GM18526 (cell line): ENCODE measurements at regions not wholly inside any gene's neighbourhood (a gene's known extent, or its start where the extent isn't known, plus 50 kb on each side); places are given as distances from the start of the nearest gene placed in this dataset.

Experiments used
- POLR2A ChIP-seq: IDR thresholded peaks from 3 replicates; pipeline ENCODE4 v1.6.1; 2011; ENCODE audit not compliant: insufficient read length; ENCODE audit errors: extremely low read depth

DNA sequence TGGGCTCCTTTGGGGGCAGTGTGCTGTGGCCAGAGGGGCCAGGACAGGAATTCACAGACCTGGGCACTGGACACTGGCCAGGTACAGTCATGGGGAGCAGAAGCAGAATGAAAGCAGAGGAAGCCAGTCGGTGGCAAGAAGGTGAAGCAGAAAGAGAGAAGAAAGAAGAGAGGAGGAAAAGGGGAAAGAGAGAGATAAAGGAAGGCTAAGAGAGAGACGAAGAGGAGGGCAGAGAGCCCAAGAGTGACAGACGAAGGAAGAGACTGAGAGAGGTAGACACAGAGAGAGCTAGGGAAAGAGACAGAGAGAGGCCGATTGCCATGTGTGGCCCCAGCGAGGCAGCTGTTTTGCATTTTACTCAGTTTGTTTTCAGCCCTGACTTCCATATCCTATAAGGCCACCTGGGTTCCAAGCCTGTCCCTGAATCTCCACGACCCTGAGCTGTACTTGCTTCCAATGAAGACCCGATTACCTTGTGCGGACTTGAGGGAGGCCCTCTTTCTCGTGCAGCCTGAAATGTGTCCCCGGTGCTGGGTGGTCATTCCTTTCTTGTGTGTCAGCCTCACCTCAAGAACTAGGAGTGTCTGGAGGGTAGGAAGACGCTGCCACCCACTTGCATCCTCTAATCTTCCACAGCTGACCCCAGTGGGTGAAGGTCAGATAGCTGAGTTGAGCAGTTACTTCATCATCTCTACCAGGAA lies 73.9 kb downstream of the LSM3 start:
- no peak for TF ChIP-seq POLR2A

DNA sequence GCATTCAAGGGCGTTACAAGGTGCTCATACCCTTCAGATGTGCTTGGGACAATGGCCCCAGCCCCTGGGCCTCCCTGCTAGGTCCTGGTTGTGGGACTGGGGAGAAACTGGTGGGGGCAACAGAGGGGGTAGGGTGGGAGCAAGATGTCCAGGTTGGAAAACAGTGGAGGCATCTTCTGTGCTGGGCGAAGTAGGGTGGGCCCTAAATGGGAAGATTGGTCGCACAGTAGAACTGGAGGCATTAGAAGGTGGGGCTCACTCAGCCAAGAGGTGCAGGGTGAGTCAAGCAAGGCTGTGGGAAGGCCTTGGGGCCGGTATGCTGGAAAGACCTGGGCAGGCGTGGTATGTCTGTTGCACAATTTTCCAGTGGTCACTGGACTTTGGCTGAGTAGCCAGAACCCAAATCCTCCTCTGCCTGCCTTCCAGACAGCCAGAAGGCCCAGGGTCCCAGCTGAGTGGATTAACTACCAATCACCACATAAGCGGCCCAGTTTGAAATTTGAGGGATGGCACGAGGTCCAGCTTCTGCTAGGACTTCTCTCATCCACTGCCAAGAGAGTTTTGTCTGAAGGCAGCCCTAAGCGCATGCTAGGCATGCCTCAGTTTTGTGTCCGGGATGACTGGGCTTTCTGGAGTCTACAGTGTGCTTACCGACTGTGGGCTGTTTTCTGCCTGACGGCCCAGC lies 74.5 kb downstream of the LSM3 start:
- no peak for TF ChIP-seq POLR2A

DNA sequence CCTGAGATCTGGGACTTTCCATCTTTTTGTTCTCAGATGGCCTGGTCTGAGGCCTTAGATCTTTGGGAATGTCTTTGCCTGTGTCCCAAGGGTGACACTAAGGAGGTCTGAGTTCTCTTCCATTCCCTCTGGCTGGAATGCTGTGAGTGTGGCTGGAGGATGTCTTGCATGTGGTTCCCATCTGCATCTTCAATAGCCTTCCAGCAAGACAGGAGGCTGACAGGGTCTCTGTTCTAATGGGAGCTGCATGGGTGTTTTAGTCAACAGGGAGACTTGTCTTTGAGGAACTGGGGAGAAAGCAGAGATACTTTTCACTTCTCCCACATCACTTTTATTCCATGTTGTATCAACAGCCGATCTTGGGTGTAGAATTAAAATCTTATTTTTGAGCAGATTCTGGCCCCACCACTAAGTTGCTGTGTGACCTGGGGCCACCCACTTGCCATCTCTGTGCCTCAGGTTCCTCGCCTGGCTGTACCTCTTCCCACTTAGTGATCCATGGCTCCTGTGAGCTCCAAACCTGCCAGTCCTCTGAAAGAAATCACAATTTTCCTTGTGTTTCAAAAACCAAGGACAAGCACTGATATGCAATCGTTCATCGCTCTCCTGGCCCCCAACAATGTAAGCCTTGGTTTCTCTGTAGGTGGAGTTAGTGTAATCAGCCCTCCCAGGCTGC lies 75.2 kb downstream of the LSM3 start:
- TF ChIP-seq POLR2A = no peak

DNA sequence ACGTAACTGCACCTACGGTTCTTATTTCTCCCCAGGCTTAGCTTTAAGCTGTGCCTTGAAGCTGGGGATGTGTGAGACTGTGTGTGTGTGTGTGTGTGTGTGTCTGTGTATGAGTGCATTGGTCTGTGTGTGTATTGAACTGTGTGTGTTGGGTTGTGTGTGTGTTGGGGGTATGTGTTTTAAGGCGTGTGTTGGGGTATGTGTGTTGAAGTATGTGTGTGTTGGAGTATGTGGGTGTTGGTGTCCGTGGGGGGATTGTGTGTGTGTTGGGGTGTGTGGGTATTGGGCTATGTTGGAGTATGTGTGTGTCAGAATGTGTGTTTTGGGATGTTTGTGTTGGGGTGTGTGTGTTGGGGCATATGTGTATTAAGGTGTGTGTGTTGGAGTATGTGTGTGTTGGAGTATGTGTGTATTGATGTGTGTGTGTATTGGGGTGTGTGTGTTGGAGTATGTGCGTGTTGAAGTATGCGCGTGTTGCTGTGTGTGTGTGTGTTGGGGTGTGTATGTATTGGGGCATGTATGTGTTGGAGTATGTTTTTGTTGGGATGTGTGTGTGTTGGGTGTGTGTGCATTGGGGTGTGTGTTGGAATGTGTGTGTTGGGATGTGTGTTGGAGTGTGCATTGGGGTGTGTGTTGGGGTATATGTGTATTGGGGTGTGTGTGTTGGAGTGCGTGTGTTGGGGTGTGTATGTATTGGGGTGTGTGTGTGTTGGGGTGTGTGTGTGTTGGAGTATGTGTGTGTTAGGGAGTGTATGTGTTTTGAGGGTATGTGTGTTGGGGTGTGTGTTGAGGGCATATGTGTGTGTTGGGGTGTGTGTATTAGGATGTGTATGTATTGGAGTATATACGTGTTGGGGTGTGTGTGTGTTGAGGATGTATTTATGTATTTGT lies 76.4 kb downstream of the LSM3 start:
- TF ChIP-seq POLR2A = no peak

DNA sequence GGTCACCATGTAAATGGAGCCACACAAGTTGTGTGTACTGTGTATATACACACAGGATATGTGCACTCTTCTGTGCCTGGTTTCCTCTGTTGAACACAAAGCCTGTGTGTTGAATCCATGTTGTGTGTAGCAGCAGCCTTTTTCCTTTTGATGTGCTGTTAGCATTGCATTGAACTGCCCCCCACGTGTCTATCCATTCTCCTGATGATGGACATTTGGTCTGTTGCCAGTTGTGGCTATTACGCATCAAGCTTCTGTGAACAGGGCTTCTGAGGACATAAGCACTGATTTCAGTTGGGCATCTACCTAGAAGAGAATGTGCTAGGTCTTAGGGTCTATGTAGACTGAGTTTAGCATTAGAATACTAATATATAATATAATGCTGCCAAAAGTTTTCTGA lies 77.4 kb downstream of the LSM3 start:
- no peak for TF ChIP-seq POLR2A

DNA sequence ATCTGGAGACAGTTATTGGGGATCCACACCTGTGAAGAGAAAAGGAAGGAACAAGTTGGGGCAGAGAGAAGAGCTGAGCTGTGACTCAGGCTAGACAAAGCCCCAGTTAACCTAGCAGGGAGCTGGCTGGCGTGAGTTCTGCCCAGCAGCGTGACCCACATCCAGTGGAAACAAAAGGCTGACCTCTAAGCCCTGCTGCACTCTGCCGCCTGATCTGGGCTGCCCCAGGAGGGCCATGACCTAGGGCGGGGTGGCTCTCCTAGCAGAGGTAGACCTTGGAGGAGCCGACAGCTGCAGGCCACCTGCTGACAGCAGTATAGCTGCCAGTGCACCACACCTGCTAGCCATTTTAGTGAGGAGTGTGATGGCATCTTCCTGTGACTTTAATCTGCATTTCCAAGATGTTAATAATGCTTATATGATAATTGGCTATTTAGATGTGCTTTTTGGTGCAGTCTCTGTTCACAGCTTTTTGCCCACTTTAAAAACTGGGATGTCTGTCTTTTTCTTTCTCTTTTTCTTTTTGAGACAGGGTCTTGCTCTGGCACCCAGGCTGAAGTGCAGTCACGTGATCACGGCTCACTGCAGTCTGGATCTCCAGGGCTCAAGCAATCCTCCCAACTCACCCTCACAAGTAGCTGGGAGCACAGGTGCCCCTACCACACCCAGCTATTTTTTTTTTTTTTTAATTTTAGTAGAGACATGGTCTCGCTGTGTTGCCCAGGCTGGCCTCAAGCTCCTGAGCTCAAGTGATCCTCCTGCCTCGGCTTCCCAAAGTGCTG lies 78.1 kb downstream of the LSM3 start:
- no peak for TF ChIP-seq POLR2A

DNA sequence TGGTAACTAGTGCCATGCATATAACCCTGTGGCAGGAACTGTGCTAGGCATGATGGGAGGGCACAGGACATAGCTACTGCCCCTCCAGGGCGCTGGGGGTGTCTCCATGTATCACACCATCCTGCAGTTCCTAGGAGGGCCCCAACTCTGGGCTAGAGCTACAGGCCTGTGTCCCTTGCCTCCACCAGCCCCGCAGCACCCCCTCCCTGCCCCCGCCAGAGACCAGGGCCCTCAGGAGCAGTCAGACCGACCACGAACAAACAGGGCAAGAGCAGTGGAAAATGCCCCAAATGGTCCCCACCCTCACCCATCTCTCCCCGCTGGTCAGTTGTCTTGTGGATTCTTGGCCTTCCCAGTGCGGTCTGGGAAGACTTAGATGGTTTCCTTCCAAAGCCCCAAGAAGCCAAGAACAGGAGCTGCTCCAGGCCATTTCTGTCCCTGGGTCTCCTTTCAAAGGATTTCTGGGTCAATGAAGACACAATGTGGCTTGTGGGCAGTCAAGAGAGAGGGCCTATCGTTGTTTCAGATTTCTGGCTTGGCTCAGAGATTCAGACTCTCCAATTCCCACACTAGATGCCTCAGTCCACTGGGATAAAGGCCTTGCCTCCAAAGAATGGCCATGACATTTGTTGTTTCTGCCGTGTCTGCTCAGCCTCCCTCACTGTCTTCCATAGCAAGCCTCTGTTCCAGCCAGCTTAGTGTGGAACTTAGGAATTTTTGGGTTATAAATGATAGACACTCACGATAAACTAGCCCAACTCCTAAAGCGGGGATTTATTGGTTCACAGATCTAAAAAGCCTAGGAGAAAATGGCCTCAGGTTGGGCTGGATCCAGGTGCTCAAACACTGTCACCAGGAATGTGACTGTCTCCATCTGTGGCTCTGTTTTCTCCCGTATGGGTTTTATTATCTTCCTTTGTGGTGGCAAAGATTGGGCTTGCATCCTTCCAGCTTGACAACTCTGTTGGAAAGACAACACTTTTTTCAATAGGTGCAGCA lies 80.6 kb downstream of the LSM3 start:
- no peak for TF ChIP-seq POLR2A

DNA sequence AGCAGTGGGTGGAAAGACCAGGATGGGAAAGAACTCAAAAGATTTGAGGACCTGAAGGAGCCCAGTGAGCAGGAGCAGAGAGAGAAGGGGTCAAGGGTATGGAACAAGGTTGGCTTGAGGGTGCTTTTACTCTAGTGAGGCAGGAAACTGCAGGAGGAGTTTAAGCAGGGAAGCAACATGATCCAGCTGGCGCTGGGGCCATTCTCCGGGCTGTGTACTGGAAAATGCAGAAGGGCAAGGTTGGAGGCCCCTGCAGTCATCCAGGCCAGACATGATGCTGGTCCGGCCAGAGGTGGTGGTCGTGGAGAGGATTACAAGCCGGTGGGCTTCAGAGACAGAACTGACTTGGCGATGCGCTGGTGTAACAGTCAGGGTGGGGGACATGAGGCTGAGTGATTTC lies 81.8 kb downstream of the LSM3 start:
- no peak for TF ChIP-seq POLR2A

DNA sequence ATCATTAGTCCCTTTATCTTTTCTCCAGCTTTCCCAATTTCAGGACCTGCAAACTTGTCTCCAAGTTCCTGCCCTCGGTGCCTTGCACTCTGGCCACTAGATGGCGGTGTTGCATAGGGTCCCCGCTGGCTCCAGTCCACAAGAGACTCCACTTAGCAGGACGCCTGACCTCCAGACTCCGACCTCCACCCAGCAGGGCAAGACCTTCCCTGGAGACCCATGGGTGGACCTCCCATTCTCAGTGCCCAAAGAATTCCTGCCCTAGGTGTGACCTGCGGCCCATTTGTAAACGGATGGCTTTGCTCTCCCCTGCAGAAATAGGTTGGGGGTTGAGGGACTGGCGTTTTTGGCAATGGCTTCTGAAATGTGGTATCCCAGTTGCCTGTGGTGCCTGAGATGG lies 82.6 kb downstream of the LSM3 start:
- TF ChIP-seq POLR2A = no peak

DNA sequence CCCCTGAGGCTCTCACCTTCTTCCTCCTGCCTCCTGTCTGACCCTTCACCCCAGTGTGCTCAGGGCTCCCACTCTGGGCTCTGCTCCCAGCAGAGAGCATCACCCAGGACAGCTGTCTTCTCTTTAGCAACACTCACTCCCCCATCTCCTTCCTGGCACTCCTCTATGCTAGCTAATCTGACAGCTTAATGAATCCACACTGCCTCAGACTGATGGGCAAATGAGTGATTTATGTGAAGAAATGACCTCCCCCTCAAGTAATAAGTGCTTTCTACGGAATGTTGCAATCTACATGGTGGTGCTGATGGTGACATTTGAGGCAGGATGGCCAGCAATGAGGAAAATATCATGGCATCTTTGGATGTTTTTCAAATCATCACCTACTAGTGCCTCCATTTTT lies 83.6 kb downstream of the LSM3 start:
- no peak for TF ChIP-seq POLR2A

DNA sequence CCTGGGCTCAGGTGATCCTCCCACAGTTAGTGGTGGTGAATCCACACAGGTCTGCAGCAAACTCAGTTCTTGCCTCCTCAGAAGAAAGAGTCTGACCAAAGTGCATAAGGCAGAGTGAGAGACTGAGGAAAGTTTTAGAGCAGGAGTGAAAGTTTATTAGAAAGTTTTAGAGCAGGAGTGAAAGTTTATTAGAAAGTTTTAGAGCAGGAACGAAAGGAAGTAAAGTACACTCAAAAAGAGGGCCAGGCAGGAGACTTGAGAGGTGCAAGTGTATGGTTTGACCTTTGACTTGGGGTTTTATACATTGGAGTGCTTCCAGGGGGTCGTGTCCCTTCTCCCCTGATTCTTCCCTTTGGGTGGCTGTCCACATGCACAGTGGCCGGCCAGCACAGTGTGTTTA lies 84.2 kb downstream of the LSM3 start:
- TF ChIP-seq POLR2A = no peak

DNA sequence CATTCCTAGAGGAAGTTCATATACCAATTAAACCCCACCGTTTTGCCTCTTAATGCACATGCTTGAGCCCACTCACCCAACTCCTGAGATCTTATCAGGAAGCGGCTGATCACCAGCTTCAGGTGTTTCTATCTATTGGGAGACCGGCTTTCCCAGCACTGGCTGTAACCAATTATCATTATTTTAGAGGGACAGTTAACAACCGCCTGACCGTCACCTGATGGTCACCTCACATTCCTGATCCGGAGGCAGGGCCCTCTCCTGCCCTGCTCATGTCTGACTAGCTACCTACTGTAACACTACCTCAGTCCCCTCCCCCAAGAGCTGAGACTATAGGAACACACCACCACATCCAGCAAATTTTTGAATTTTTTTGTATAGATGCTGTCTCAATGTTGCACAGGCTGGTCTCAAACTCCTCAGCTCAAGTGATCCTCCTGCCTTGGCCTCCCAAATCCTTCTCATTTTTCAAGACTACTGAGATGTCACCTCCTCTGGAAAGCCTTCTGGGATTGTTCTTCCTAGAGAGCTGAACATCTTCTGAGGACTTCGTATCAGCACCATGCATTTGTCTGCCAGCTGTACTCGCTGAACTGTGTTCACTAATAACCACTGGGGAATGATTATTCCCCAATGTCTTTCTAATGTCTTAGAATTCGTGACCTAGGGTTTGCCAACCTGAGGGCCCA lies 84.8 kb downstream of the LSM3 start:
- no peak for TF ChIP-seq POLR2A
